CD4-positive, alpha-beta memory T cell (primary cell): ENCODE measurements at regions not wholly inside any gene's neighbourhood (a gene's known extent, or its start where the extent isn't known, plus 50 kb on each side); places are given as distances from the start of the nearest gene placed in this dataset.
A peak's percentile ranks its signal among the peaks of the same experiment; 100 is the strongest.

Source experiments
- CTCF ChIA-PET: fragments of 350-600 bp; sonication (Branson Sonifier 250); formaldehyde crosslinking; loops from one replicate; lab custom pipeline; 2021; ENCODE audit warnings: inconsistent platforms; ENCODE audit not compliant: partially characterized antibody; lab: Charles Lee
- POLR2A ChIA-PET: fragments of 350-600 bp; sonication (Branson Sonifier 250); formaldehyde crosslinking; loops from one replicate; lab custom pipeline; 2021; ENCODE audit not compliant: partially characterized antibody; lab: Charles Lee
- DNase-seq, 5 donors: peaks; one replicate each; pipeline versions ENCODE4 v3.0.0 to v3.0.0-alpha.2; 2020 to 2022; ENCODE audit warnings: mixed read lengths in 1 of 5
- H3K27ac ChIP-seq: one replicate; pipeline ENCODE4 v1.7.0; 2013; ENCODE audit warnings: low read depth, low read length
- H3K27me3 ChIP-seq: 2 replicates; pipeline ENCODE4 v1.7.0; 2013; ENCODE audit warnings: mild to moderate bottlenecking, low read length, moderate library complexity; ENCODE audit not compliant: insufficient read depth
- H3K36me3 ChIP-seq: 2 replicates; pipeline ENCODE4 v1.7.0; 2013; ENCODE audit warnings: mild to moderate bottlenecking, low read length, moderate library complexity; ENCODE audit not compliant: insufficient read depth
- H3K4me1 ChIP-seq: 2 replicates; pipeline ENCODE4 v1.7.0; 2013; ENCODE audit warnings: mild to moderate bottlenecking, low read length, moderate library complexity; ENCODE audit not compliant: insufficient read depth
- H3K4me3 ChIP-seq, 2 donors: one replicate each; pipeline ENCODE4 v1.7.0; 2013; ENCODE audit warnings: low read length in 2 of 2, mild to moderate bottlenecking in 1 of 2
- H3K9me3 ChIP-seq, 2 donors: one replicate each; pipeline ENCODE4 v1.7.0; 2013; ENCODE audit warnings: low read length in 2 of 2, control low read depth in 1 of 2; ENCODE audit not compliant: control insufficient read depth in 1 of 2
- H3K27ac Mint-ChIP-seq, 7 donors: one replicate each; pipeline ENCODE4 v1.8.0; 2020 to 2021; ENCODE audit warnings: mixed read lengths in 7 of 7, mild to moderate bottlenecking in 6 of 7, inconsistent platforms in 3 of 7, moderate library complexity in 3 of 7
- H3K27me3 Mint-ChIP-seq, 2 donors: one replicate each; pipeline ENCODE4 v1.8.0; 2020 to 2021; ENCODE audit warnings: mixed read lengths in 2 of 2
- H3K36me3 Mint-ChIP-seq, 2 donors: one replicate each; pipeline ENCODE4 v1.8.0; 2020 to 2021; ENCODE audit warnings: mixed read lengths in 2 of 2, inconsistent platforms in 1 of 2, mild to moderate bottlenecking in 1 of 2
- H3K4me1 Mint-ChIP-seq, 4 donors: one replicate each; pipeline ENCODE4 v1.8.0; 2020 to 2021; ENCODE audit warnings: mixed read lengths in 4 of 4, mild to moderate bottlenecking in 1 of 4
- H3K4me3 Mint-ChIP-seq, 8 donors: one replicate each; pipeline ENCODE4 v1.8.0; 2020 to 2021; ENCODE audit warnings: mixed read lengths in 8 of 8, mild to moderate bottlenecking in 7 of 8, moderate library complexity in 6 of 8, inconsistent platforms in 3 of 8
- H3K9me3 Mint-ChIP-seq, 8 donors: one replicate each; pipeline ENCODE4 v1.8.0; 2020 to 2021; ENCODE audit warnings: mixed read lengths in 8 of 8, mild to moderate bottlenecking in 5 of 8, inconsistent platforms in 3 of 8, moderate library complexity in 1 of 8
- intact Hi-C: fragments of 100-400 bp; cut with micrococcal nuclease; formaldehyde crosslinking; loops from one replicate; pipeline ENCODE4 v1.15.1; 2023

GRCh38 chr19:31591258-31591657 lies 242.0 kb upstream of the TSHZ3 start:
- H3K27me3 Mint-ChIP-seq: peaks cover 6 to 11% of the 10 kb centered on the region in 2 donors
- H3K36me3 Mint-ChIP-seq: no peaks in the 10 kb centered on the region
- ChIA-PET CTCF (no interaction called here), POLR2A (no interaction called here)
- Histone ChIP-seq H3K36me3 (no peaks in the 10 kb centered on the region), H3K27ac (no peak overlapping the region), H3K4me3 (no peak overlapping the region), H3K27me3 (no peaks in the 10 kb centered on the region), H3K4me1 (no peaks in the 10 kb centered on the region), H3K9me3 (no peaks in the 10 kb centered on the region)
- peaks cover 0 to 4% (median 0%) of the 10 kb centered on the region in 8 donors for H3K9me3 Mint-ChIP-seq
- intact Hi-C loops: no loop called here
- no peak for DNase-seq
- no peaks in the 10 kb centered on the region for H3K4me1 Mint-ChIP-seq
- H3K4me3 Mint-ChIP-seq: no peak overlapping the region
- H3K27ac Mint-ChIP-seq: no peak overlapping the region

GRCh38 chr19:31592456-31592855 lies 243.2 kb upstream of the TSHZ3 start:
- intact Hi-C loops: no loop called here
- no peak overlapping the region for H3K27ac ChIP-seq
- peaks cover 7 to 10% of the 10 kb centered on the region in 2 donors for H3K27me3 Mint-ChIP-seq
- H3K9me3 Mint-ChIP-seq: peaks cover 0 to 4% (median 0%) of the 10 kb centered on the region in 8 donors
- POLR2A ChIA-PET: no interaction called here
- no peaks in the 10 kb centered on the region for H3K4me1 ChIP-seq
- H3K36me3 Mint-ChIP-seq: no peaks in the 10 kb centered on the region
- CTCF ChIA-PET: no interaction called here
- H3K36me3 ChIP-seq: no peaks in the 10 kb centered on the region
- no peaks in the 10 kb centered on the region for H3K9me3 ChIP-seq
- no peak overlapping the region for H3K27ac Mint-ChIP-seq
- H3K27me3 ChIP-seq: no peaks in the 10 kb centered on the region
- DNase-seq: no peak
- H3K4me1 Mint-ChIP-seq: no peaks in the 10 kb centered on the region
- no peak overlapping the region for H3K4me3 Mint-ChIP-seq
- H3K4me3 ChIP-seq: no peak overlapping the region

DNA sequence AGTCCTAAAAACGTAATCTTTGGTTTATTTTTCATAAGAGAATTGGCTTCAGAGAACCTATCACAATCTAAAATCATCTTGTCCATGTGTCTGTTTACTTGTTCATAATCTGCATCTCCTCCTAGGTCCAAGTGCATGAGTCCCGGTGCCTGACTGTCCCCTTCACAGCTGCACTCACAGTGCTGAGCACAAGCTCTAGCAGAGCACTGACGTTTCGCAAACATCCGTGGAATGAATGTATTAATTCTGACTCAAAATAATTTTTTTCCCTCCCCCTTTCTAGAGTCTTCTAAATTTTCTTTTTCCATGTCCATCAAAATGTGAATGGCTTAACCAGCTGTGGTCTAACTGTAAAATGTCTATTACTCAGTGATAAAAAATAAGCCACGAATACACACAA lies 245.5 kb upstream of the TSHZ3 start:
- intact Hi-C loops: no loop called here
- H3K36me3 ChIP-seq: no peaks in the 10 kb centered on the region
- H3K27me3 Mint-ChIP-seq: peaks cover 6 to 7% of the 10 kb centered on the region in 2 donors
- no peak overlapping the region for H3K4me3 ChIP-seq
- ChIA-PET POLR2A (no interaction called here), CTCF (no interaction called here)
- H3K4me1 ChIP-seq: no peaks in the 10 kb centered on the region
- H3K27ac ChIP-seq: no peak overlapping the region
- no peaks in the 10 kb centered on the region for H3K9me3 ChIP-seq
- no peak for DNase-seq
- peaks cover 0 to 2% (median 0%) of the 10 kb centered on the region in 8 donors for H3K9me3 Mint-ChIP-seq
- no peak overlapping the region for H3K27ac Mint-ChIP-seq
- no peaks in the 10 kb centered on the region for H3K4me1 Mint-ChIP-seq
- no peaks in the 10 kb centered on the region for H3K27me3 ChIP-seq
- H3K4me3 Mint-ChIP-seq: no peak overlapping the region
- H3K36me3 Mint-ChIP-seq: no peaks in the 10 kb centered on the region

DNA sequence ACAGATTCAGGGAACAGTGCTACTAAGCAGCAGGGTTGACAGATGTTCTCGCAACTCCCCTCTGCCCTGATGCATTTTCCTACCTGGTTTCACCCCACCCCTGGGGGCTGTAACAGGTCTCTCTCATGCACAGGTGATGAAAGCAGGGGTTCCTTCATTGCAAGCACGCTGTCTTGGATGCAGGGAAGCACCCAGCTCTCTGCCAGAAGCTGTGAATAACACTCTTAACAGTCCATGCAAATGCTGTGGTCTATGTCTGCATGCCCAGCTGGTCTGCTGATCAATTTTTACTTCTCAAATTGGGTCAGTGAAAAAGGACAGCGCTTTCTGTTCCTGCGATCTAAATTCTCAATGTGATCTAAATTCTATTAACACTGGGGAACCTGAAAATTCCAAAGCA lies 246.3 kb upstream of the TSHZ3 start:
- Mint-ChIP-seq H3K27ac (no peak overlapping the region), H3K4me3 (no peak overlapping the region), H3K4me1 (no peaks in the 10 kb centered on the region), H3K27me3 (peaks cover 2 to 3% of the 10 kb centered on the region in 2 donors), H3K36me3 (no peaks in the 10 kb centered on the region), H3K9me3 (peaks cover 0 to 2% (median 0%) of the 10 kb centered on the region in 8 donors)
- Histone ChIP-seq H3K27ac (no peak overlapping the region), H3K4me3 (no peak overlapping the region), H3K9me3 (no peaks in the 10 kb centered on the region), H3K4me1 (no peaks in the 10 kb centered on the region), H3K27me3 (no peaks in the 10 kb centered on the region), H3K36me3 (no peaks in the 10 kb centered on the region)
- intact Hi-C loops: no loop called here
- CTCF ChIA-PET: no interaction called here
- DNase-seq: no peak
- POLR2A ChIA-PET: no interaction called here

GRCh38 chr19:31596751-31597150 lies 247.5 kb upstream of the TSHZ3 start:
- intact Hi-C loops: no loop called here
- Histone ChIP-seq H3K4me1 (no peaks in the 10 kb centered on the region), H3K27ac (no peak overlapping the region), H3K27me3 (no peaks in the 10 kb centered on the region), H3K4me3 (no peak overlapping the region), H3K9me3 (no peaks in the 10 kb centered on the region), H3K36me3 (no peaks in the 10 kb centered on the region)
- no peaks in the 10 kb centered on the region for H3K36me3 Mint-ChIP-seq
- ChIA-PET POLR2A (no interaction called here), CTCF (no interaction called here)
- peaks cover 1 to 2% of the 10 kb centered on the region in 2 donors for H3K27me3 Mint-ChIP-seq
- no peak for DNase-seq
- no peaks in the 10 kb centered on the region for H3K4me1 Mint-ChIP-seq
- H3K9me3 Mint-ChIP-seq: peaks cover 0 to 2% (median 0%) of the 10 kb centered on the region in 8 donors
- H3K4me3 Mint-ChIP-seq: no peak overlapping the region
- H3K27ac Mint-ChIP-seq: peak overlapping the region in 1 of 7 donors; percentile 68

DNA sequence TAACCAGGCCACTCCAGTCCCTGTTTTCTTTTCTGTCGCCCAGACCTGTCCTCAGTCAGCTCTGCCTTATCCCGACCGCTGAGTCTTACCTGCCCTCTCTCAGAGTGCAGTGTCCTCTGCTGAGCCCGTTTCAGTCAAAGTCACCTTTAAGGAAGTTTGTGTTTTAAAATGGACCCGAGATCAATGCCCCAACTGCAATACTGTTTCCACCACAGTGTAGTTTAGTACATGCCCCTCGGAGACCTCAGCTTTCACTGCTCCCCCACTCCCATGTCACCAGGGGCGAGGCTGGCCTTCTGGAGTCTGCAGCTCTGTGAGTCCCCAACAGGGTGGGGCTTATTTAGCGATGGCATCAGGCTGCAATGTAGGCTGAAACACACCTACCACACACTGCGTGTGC lies 248.4 kb upstream of the TSHZ3 start:
- H3K27ac ChIP-seq: no peak overlapping the region
- no peak for DNase-seq
- no peak overlapping the region for H3K4me3 ChIP-seq
- H3K4me1 ChIP-seq: no peaks in the 10 kb centered on the region
- ChIA-PET CTCF (no interaction called here), POLR2A (no interaction called here)
- H3K36me3 ChIP-seq: no peaks in the 10 kb centered on the region
- peaks cover 0 to 2% (median 0%) of the 10 kb centered on the region in 8 donors for H3K9me3 Mint-ChIP-seq
- no peak overlapping the region for H3K4me3 Mint-ChIP-seq
- H3K4me1 Mint-ChIP-seq: no peaks in the 10 kb centered on the region
- no peaks in the 10 kb centered on the region for H3K27me3 ChIP-seq
- H3K36me3 Mint-ChIP-seq: no peaks in the 10 kb centered on the region
- H3K27ac Mint-ChIP-seq: no peak overlapping the region
- H3K9me3 ChIP-seq: no peaks in the 10 kb centered on the region
- peaks cover 1% of the 10 kb centered on the region in 2 donors for H3K27me3 Mint-ChIP-seq
- intact Hi-C loops: no loop called here

DNA sequence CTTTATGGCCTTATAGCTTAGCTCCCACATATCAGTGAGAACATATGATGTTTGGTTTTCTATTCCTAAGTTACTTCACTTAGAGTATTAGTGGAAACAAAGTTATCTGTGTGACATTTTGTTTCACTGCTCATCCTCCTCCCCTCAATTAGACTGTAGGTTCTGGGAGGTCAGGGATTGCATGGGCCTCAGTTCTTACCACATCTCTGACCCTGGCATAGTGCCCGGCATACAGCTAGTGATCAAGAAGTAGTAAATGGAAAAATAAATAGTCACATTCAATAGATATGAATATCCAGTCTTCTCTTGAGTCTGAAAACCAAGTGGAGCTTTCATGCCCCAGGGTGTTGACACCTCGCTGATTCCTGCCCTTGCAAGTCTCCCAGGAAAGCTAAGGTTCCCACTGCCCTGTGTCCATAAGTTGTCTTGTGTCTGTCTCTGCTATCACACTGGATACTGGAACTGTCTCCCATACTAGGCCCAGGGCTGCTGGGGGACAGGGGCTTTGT lies 249.5 kb upstream of the TSHZ3 start:
- no peaks in the 10 kb centered on the region for H3K27me3 ChIP-seq
- no peaks in the 10 kb centered on the region for H3K4me1 Mint-ChIP-seq
- H3K27ac Mint-ChIP-seq: peak overlapping the region in 1 of 7 donors; percentile 58
- no peak overlapping the region for H3K4me3 ChIP-seq
- peaks cover 0 to 2% (median 0%) of the 10 kb centered on the region in 8 donors for H3K9me3 Mint-ChIP-seq
- H3K27ac ChIP-seq: no peak overlapping the region
- H3K27me3 Mint-ChIP-seq: peaks cover 0 to 1% of the 10 kb centered on the region in 2 donors
- ChIA-PET CTCF (no interaction called here), POLR2A (no interaction called here)
- H3K4me3 Mint-ChIP-seq: no peak overlapping the region
- H3K4me1 ChIP-seq: no peaks in the 10 kb centered on the region
- H3K36me3 Mint-ChIP-seq: no peaks in the 10 kb centered on the region
- intact Hi-C loops: no loop called here
- DNase-seq: no peak
- no peaks in the 10 kb centered on the region for H3K9me3 ChIP-seq
- no peaks in the 10 kb centered on the region for H3K36me3 ChIP-seq
